Caco-2 (cell line): ENCODE measurements at regions not wholly inside any gene's neighbourhood (a gene's known extent, or its start where the extent isn't known, plus 50 kb on each side); places are given as distances from the start of the nearest gene placed in this dataset.

Experiments
- BruUV-seq: library from RNA; stranded (reverse); fragments of 400-500 nt; replicated peaks from 2 replicates; lab custom pipeline; 2021; lab: Mats Ljungman, UMichigan
- CTCF ChIA-PET: fragments of 300-600 bp; sonication (Branson Sonifier 250); formaldehyde crosslinking; loops from one replicate; lab custom pipeline; 2022; ENCODE audit warnings: antibody characterized with exemption; lab: Charles Lee
- POLR2A ChIA-PET: fragments of 300-600 bp; sonication (Branson Sonifier 250); formaldehyde crosslinking; loops from one replicate; lab custom pipeline; 2022; ENCODE audit warnings: antibody characterized with exemption; lab: Charles Lee
- DNase-seq, 2 experiments: peaks; one replicate each; pipeline versions ENCODE4 v3.0.0 to v3.0.0-alpha.2; 2020 to 2022
- H3K27me3 ChIP-seq: replicated peaks from 2 replicates; pipeline ENCODE4 v1.6.0; 2011; ENCODE audit warnings: low read length; ENCODE audit not compliant: control insufficient read depth, insufficient read depth
- H3K36me3 ChIP-seq: 2 replicates; pipeline ENCODE4 v1.5.1; 2011; ENCODE audit warnings: low read length; ENCODE audit not compliant: control insufficient read depth, insufficient read depth
- H3K4me1 ChIP-seq: fragments of 250-450 bp; sonication (Bioruptor Pico); 2 replicates; pipeline ENCODE4 v1.5.1; 2020; ENCODE audit warnings: mild to moderate bottlenecking
- H3K4me3 ChIP-seq: 2 replicates; pipeline ENCODE4 v1.5.1; 2011; ENCODE audit warnings: low read depth, mild to moderate bottlenecking, control low read depth, low read length
- H3K9me3 ChIP-seq: fragments of 250-450 bp; sonication (Bioruptor Pico); 2 replicates; pipeline ENCODE4 v1.5.1; 2020; ENCODE audit warnings: mild to moderate bottlenecking, moderate library complexity
- H3K27ac Mint-ChIP-seq: one replicate; pipeline ENCODE4 v1.8.0; 2022; ENCODE audit warnings: mixed read lengths; ENCODE audit not compliant: unreplicated experiment
- H3K27me3 Mint-ChIP-seq: one replicate; pipeline ENCODE4 v1.8.0; 2022; ENCODE audit warnings: mixed read lengths; ENCODE audit not compliant: insufficient read depth, unreplicated experiment
- H3K36me3 Mint-ChIP-seq: one replicate; pipeline ENCODE4 v1.8.0; 2022; ENCODE audit warnings: mild to moderate bottlenecking, mixed read lengths; ENCODE audit not compliant: insufficient read depth, unreplicated experiment
- H3K4me1 Mint-ChIP-seq: one replicate; pipeline ENCODE4 v1.8.0; 2022; ENCODE audit warnings: low read depth, mixed read lengths; ENCODE audit not compliant: unreplicated experiment
- H3K4me3 Mint-ChIP-seq: one replicate; pipeline ENCODE4 v1.8.0; 2022; ENCODE audit warnings: mild to moderate bottlenecking, moderate library complexity, mixed read lengths; ENCODE audit not compliant: unreplicated experiment
- H3K9me3 Mint-ChIP-seq: one replicate; pipeline ENCODE4 v1.8.0; 2022; ENCODE audit warnings: mixed read lengths; ENCODE audit not compliant: unreplicated experiment
- intact Hi-C: fragments of 100-400 bp; cut with micrococcal nuclease; formaldehyde crosslinking; loops from one replicate; pipeline ENCODE4 v1.10.0; 2022; ENCODE audit not compliant: unreplicated experiment
- TF ChIP-seq, protein P1 (sequence below), 2 experiments: fragments of 200-600 bp in 1 of 2; IDR thresholded peaks; 1 replicate in 1 of 2; 2 replicates in 1 of 2; pipeline versions ENCODE4 v1.5.1 to v1.8.0; 2011 to 2022; ENCODE audit warnings: antibody characterized with exemption in 1 of 2, control low read depth in 1 of 2, inconsistent platforms in 1 of 2, low read depth in 1 of 2, low read length in 1 of 2, mild to moderate bottlenecking in 1 of 2, moderate library complexity in 1 of 2; ENCODE audit not compliant: insufficient read depth in 1 of 2, severe bottlenecking in 1 of 2, unreplicated experiment in 1 of 2

DNA sequence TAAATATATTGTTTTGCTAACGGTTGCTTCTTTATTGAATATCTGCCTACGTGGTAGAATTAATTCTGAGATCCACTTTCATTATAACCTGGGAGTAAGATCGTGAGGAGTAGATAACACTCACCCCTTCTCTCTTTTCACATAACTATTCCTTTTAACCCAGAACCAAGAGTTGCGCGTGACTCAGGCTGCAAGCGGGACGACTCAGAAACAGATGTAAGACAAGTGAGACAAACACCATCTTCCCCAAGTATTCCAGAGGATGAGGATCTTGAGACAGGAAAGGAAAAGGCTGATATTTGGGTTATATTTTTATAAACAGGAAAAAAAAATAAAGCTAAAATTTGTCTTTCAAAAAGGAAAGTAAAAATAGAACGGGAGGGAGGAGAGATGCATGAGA lies 318.8 kb upstream of the NOCT start:
- DNase-seq, result no peak
- TF ChIP-seq, protein P1, sequence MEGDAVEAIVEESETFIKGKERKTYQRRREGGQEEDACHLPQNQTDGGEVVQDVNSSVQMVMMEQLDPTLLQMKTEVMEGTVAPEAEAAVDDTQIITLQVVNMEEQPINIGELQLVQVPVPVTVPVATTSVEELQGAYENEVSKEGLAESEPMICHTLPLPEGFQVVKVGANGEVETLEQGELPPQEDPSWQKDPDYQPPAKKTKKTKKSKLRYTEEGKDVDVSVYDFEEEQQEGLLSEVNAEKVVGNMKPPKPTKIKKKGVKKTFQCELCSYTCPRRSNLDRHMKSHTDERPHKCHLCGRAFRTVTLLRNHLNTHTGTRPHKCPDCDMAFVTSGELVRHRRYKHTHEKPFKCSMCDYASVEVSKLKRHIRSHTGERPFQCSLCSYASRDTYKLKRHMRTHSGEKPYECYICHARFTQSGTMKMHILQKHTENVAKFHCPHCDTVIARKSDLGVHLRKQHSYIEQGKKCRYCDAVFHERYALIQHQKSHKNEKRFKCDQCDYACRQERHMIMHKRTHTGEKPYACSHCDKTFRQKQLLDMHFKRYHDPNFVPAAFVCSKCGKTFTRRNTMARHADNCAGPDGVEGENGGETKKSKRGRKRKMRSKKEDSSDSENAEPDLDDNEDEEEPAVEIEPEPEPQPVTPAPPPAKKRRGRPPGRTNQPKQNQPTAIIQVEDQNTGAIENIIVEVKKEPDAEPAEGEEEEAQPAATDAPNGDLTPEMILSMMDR (IDR thresholded peaks at IDR 0.05; ENCODE audit: insufficient read depth in 1 of 2, low read depth in 1 of 2, low read length in 1 of 2, severe bottlenecking in 1 of 2, unreplicated experiment in 1 of 2), result no peak
- no peak overlapping the region for H3K4me3 ChIP-seq
- no peaks in the 10 kb centered on the region for H3K9me3 ChIP-seq
- Mint-ChIP-seq H3K9me3 (no peaks in the 10 kb centered on the region), H3K4me1 (peaks cover 18% of the 10 kb centered on the region), H3K4me3 (no peak overlapping the region), H3K27me3 (no peaks in the 10 kb centered on the region), H3K27ac (no peak overlapping the region), H3K36me3 (no peaks in the 10 kb centered on the region)
- no peaks in the 10 kb centered on the region for H3K27me3 ChIP-seq
- ChIA-PET CTCF (no interaction called here), POLR2A (no interaction called here)
- intact Hi-C loops, result no loop called here
- H3K4me1 ChIP-seq, result no peaks in the 10 kb centered on the region
- BruUV-seq, result no TSS peak
- no peaks in the 10 kb centered on the region for H3K36me3 ChIP-seq

DNA sequence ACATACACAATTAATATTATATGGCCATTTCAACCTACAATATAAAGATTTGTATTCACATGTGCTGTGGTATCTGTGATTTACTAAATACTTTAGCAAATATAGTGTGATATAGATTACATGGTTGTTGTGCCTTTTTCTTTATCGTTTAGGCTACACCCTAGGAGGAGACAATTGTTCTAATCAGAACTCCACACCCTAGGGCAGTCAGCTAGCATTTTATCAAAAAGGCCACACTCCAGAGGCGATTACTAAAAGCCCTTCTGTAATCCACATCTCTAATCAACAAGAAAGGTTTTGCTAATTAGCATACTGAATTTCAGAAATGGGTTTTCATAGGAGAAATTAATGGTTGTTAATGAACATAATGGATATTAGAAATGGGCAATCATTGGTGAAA lies 319.5 kb upstream of the NOCT start:
- CTCF ChIA-PET, result no interaction called here
- peaks cover 18% of the 10 kb centered on the region for H3K4me1 Mint-ChIP-seq
- no peak overlapping the region for H3K4me3 ChIP-seq
- no peaks in the 10 kb centered on the region for H3K36me3 Mint-ChIP-seq
- no TSS peak for BruUV-seq
- no peak overlapping the region for H3K4me3 Mint-ChIP-seq
- intact Hi-C loops, result no loop called here
- no peak for DNase-seq
- no peaks in the 10 kb centered on the region for H3K36me3 ChIP-seq
- H3K9me3 ChIP-seq, result no peaks in the 10 kb centered on the region
- TF ChIP-seq, protein P1 (IDR thresholded peaks at IDR 0.05; ENCODE audit: insufficient read depth in 1 of 2, low read depth in 1 of 2, low read length in 1 of 2, severe bottlenecking in 1 of 2, unreplicated experiment in 1 of 2), result no peak
- H3K27me3 Mint-ChIP-seq, result no peaks in the 10 kb centered on the region
- H3K27me3 ChIP-seq, result no peaks in the 10 kb centered on the region
- POLR2A ChIA-PET, result no interaction called here
- no peak overlapping the region for H3K27ac Mint-ChIP-seq
- H3K4me1 ChIP-seq, result no peaks in the 10 kb centered on the region
- H3K9me3 Mint-ChIP-seq, result no peaks in the 10 kb centered on the region

DNA sequence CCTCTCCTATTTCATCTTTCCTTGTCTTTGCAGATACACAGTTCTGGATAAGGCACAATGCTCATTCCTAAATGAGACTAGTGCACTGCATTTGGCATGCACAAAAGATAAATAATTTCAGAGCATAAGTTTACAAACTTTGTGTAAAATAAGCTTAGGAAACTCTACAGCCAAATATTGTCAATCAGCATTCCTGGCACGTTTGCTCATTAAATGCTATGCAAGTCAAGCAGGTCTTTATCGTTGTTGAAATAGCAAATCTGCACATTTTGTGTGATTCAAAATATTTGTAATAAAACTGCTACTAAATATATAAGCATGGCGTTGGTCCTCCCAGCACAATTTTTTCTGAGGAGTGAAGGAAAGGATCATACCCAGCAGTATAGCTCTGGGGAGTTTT lies 322.1 kb upstream of the NOCT start:
- no TSS peak for BruUV-seq
- H3K4me3 ChIP-seq, result no peak overlapping the region
- ChIA-PET CTCF (no interaction called here), POLR2A (no interaction called here)
- H3K9me3 ChIP-seq, result no peaks in the 10 kb centered on the region
- no peaks in the 10 kb centered on the region for H3K27me3 ChIP-seq
- Mint-ChIP-seq H3K9me3 (no peaks in the 10 kb centered on the region), H3K27ac (no peak overlapping the region), H3K4me1 (peaks cover 18% of the 10 kb centered on the region), H3K27me3 (no peaks in the 10 kb centered on the region), H3K36me3 (no peaks in the 10 kb centered on the region), H3K4me3 (no peak overlapping the region)
- intact Hi-C loops, result no loop called here
- DNase-seq, result no peak
- TF ChIP-seq, protein P1 (IDR thresholded peaks at IDR 0.05; ENCODE audit: insufficient read depth in 1 of 2, low read depth in 1 of 2, low read length in 1 of 2, severe bottlenecking in 1 of 2, unreplicated experiment in 1 of 2), result no peak
- H3K4me1 ChIP-seq, result no peaks in the 10 kb centered on the region
- no peaks in the 10 kb centered on the region for H3K36me3 ChIP-seq
